ENCODE measurements at regions not wholly inside any gene's neighbourhood (a gene's known extent, or its start where the extent isn't known, plus 50 kb on each side); places are given as distances from the start of the nearest gene placed in this dataset.

GRCh38 chr14:44404599-44404998 is 102.5 kb downstream of the FSCB start:
- Histone ChIP-seq H3K36me3 (no peaks in the 10 kb centered on the region), H3K27ac (no peak overlapping the region), H3K4me3 (no peak overlapping the region), H3K27me3 (no peaks in the 10 kb centered on the region), H3K9me3 (no peaks in the 10 kb centered on the region), H3K4me1 (peaks cover 0 to 5% (median 2%) of the 10 kb centered on the region in 4 donors)
- intact Hi-C loops (cut with DNase I; ENCODE audit: low total_unique reads) (no loop called here), in situ Hi-C loops (cut with MboI; ENCODE audit: low pct_ligation_motif_present in 1 of 4, low pct_unique_long_range_greater_than_20kb in 1 of 4, low sequenced_read_pairs in 3 of 4) (no loop called here)
- 16 to 41% methylated on average over 3 of the region's 3 CpGs for WGBS, 2 donors (ENCODE audit: low coverage in 1 of 2)
- no peak for DNase-seq
- TF ChIP-seq POLR2AphosphoS5 (IDR thresholded peaks at IDR 0.05) (no peak), EP300 (IDR thresholded peaks at IDR 0.05; ENCODE audit: low read depth) (no peak), POLR2A (IDR thresholded peaks at IDR 0.05) (no peak), CTCF (IDR thresholded peaks at IDR 0.05) (no peak)

GRCh38 chr14:44404036-44404435 is 103.0 kb downstream of the FSCB start:
- Histone ChIP-seq H3K36me3 (no peaks in the 10 kb centered on the region), H3K27ac (no peak overlapping the region), H3K9me3 (no peaks in the 10 kb centered on the region), H3K4me3 (no peak overlapping the region), H3K4me1 (peaks cover 0 to 5% (median 2%) of the 10 kb centered on the region in 4 donors), H3K27me3 (no peaks in the 10 kb centered on the region)
- no peak for TF ChIP-seq POLR2A (IDR thresholded peaks at IDR 0.05)
- no peak for TF ChIP-seq CTCF (IDR thresholded peaks at IDR 0.05)
- no peak for TF ChIP-seq EP300 (IDR thresholded peaks at IDR 0.05; ENCODE audit: low read depth)
- TF ChIP-seq POLR2AphosphoS5 (IDR thresholded peaks at IDR 0.05), result no peak
- WGBS, 2 donors (ENCODE audit: low coverage in 1 of 2), result 36 to 57% methylated on average over 1 of the region's 1 CpG
- in situ Hi-C loops (cut with MboI; ENCODE audit: low pct_ligation_motif_present in 1 of 4, low pct_unique_long_range_greater_than_20kb in 1 of 4, low sequenced_read_pairs in 3 of 4) (no loop called here), intact Hi-C loops (cut with DNase I; ENCODE audit: low total_unique reads) (no loop called here)
- DNase-seq, result peak; percentile 8

- DNase-seq, result no peak
- H3K4me3 ChIP-seq, result no peak overlapping the region
- H3K4me1 ChIP-seq, result peaks cover 0 to 5% (median 2%) of the 10 kb centered on the region in 4 donors
- in situ Hi-C loops (cut with MboI; ENCODE audit: low pct_ligation_motif_present in 1 of 4, low pct_unique_long_range_greater_than_20kb in 1 of 4, low sequenced_read_pairs in 3 of 4), result no loop called here
- H3K9me3 ChIP-seq, result peaks cover 0 to 3% of the 10 kb centered on the region in 2 donors
- intact Hi-C loops (cut with DNase I; ENCODE audit: low total_unique reads), result no loop called here
- no peak overlapping the region for H3K27ac ChIP-seq
- TF ChIP-seq CTCF (IDR thresholded peaks at IDR 0.05), result no peak
- TF ChIP-seq POLR2AphosphoS5 (IDR thresholded peaks at IDR 0.05), result no peak
- no peak for TF ChIP-seq EP300 (IDR thresholded peaks at IDR 0.05; ENCODE audit: low read depth)
- no peak for TF ChIP-seq POLR2A (IDR thresholded peaks at IDR 0.05)
- H3K27me3 ChIP-seq, result no peaks in the 10 kb centered on the region
- WGBS, 2 donors (ENCODE audit: low coverage in 1 of 2), result 73 to 74% methylated on average over 3 of the region's 3 CpGs
- no peaks in the 10 kb centered on the region for H3K36me3 ChIP-seq
Measured at GRCh38 chr14:44403193-44403592, 103.9 kb downstream of the FSCB start.

- H3K27ac ChIP-seq, result no peak overlapping the region
- intact Hi-C loops (cut with DNase I; ENCODE audit: low total_unique reads), result no loop called here
- no peaks in the 10 kb centered on the region for H3K27me3 ChIP-seq
- no peak overlapping the region for H3K4me3 ChIP-seq
- 53 to 62% methylated on average over 2 of the region's 2 CpGs for WGBS, 2 donors (ENCODE audit: low coverage in 1 of 2)
- DNase-seq, result no peak
- no peak for TF ChIP-seq POLR2A (IDR thresholded peaks at IDR 0.05)
- TF ChIP-seq POLR2AphosphoS5 (IDR thresholded peaks at IDR 0.05), result no peak
- no peak for TF ChIP-seq CTCF (IDR thresholded peaks at IDR 0.05)
- TF ChIP-seq EP300 (IDR thresholded peaks at IDR 0.05; ENCODE audit: low read depth), result no peak
- H3K36me3 ChIP-seq, result no peaks in the 10 kb centered on the region
- in situ Hi-C loops (cut with MboI; ENCODE audit: low pct_ligation_motif_present in 1 of 4, low pct_unique_long_range_greater_than_20kb in 1 of 4, low sequenced_read_pairs in 3 of 4), result no loop called here
- peaks cover 0 to 4% (median 0%) of the 10 kb centered on the region in 4 donors for H3K4me1 ChIP-seq
- H3K9me3 ChIP-seq, result peaks cover 0 to 3% of the 10 kb centered on the region in 2 donors
Measured at GRCh38 chr14:44396226-44396625, 110.9 kb downstream of the FSCB start.
